Skeletal muscle tissue (tissue), 4 donors: ENCODE measurements at regions not wholly inside any gene's neighbourhood (a gene's known extent, or its start where the extent isn't known, plus 50 kb on each side); places are given as distances from the start of the nearest gene placed in this dataset. TPM values are rescaled to one million over a fixed set of nuclear protein-coding genes. Genes with fewer than 3 reads are reported as not detected.

Source experiments
- H3K27ac ChIP-seq: one replicate; pipeline ENCODE4 v1.7.0; 2013; ENCODE audit warnings: mild to moderate bottlenecking, low read depth, low read length, inconsistent platforms
- H3K27me3 ChIP-seq, 3 donors: one replicate each; pipeline ENCODE4 v1.7.0; 2013; ENCODE audit warnings: low read length in 3 of 3; ENCODE audit not compliant: control insufficient read depth in 3 of 3, insufficient read depth in 3 of 3
- H3K36me3 ChIP-seq, 3 donors: one replicate each; pipeline ENCODE4 v1.7.0; 2013; ENCODE audit warnings: low read length in 3 of 3; ENCODE audit not compliant: control insufficient read depth in 3 of 3, insufficient read depth in 3 of 3
- H3K4me1 ChIP-seq, 3 donors: one replicate each; pipeline ENCODE4 v1.7.0; 2013; ENCODE audit warnings: low read length in 3 of 3, mild to moderate bottlenecking in 3 of 3; ENCODE audit not compliant: control insufficient read depth in 3 of 3, insufficient read depth in 3 of 3
- H3K4me3 ChIP-seq, 3 donors: one replicate each; pipeline ENCODE4 v1.7.0; 2013; ENCODE audit warnings: low read length in 3 of 3
- H3K9ac ChIP-seq, 3 donors: one replicate each; pipeline ENCODE4 v1.7.0; 2013; ENCODE audit warnings: low read length in 3 of 3, mild to moderate bottlenecking in 3 of 3, moderate library complexity in 2 of 3, low read depth in 1 of 3
- H3K9me3 ChIP-seq, 3 donors: one replicate each; pipeline ENCODE4 v1.7.0; 2013; ENCODE audit warnings: low read length in 3 of 3; ENCODE audit not compliant: control insufficient read depth in 3 of 3
- small RNA-seq: library from RNA; depleted of rRNA; stranded (forward); fragments of <200 nt; gene quantifications from one replicate; pipeline ENCODE3, GENCODE V24; 2014
- donor health status: Osteomylitis.

- Histone ChIP-seq H3K4me3 (no peak overlapping the region), H3K4me1 (no peaks in the 10 kb centered on the region), H3K36me3 (no peaks in the 10 kb centered on the region), H3K27ac (no peak overlapping the region), H3K9ac (no peak overlapping the region), H3K9me3 (no peaks in the 10 kb centered on the region), H3K27me3 (no peaks in the 10 kb centered on the region)
Measured at GRCh38 chr5:96017951-96018350, 56.3 kb upstream of the ELL2 start.

GRCh38 chr5:96016216-96016615, 54.6 kb upstream of the ELL2 start:
- H3K27ac ChIP-seq = no peak overlapping the region
- H3K36me3 ChIP-seq = no peaks in the 10 kb centered on the region
- no peaks in the 10 kb centered on the region for H3K4me1 ChIP-seq
- H3K9ac ChIP-seq = no peak overlapping the region
- no peaks in the 10 kb centered on the region for H3K9me3 ChIP-seq
- H3K27me3 ChIP-seq = no peaks in the 10 kb centered on the region
- no peak overlapping the region for H3K4me3 ChIP-seq

DNA sequence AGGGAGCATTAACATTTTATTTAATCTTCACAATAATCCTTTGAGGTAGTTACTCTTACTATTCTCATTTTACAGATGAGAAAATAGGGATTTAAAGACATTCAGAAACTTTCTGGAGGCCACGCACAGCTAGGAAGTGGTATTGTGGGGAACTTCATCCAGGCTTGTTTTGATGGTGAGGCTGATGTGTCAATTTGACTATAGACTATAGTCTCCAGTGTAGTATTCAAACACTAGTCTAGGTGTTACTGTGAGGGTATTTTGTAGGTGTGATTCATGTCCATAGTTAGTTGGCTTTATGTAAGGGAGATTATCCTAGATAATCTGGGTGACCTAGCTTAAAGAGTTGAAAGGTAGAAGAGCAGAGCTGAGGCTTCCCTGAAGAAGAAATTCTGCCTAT, 54.1 kb upstream of the ELL2 start:
- Histone ChIP-seq H3K9ac (no peak overlapping the region), H3K4me1 (no peaks in the 10 kb centered on the region), H3K27me3 (no peaks in the 10 kb centered on the region), H3K27ac (no peak overlapping the region), H3K9me3 (no peaks in the 10 kb centered on the region), H3K4me3 (no peak overlapping the region), H3K36me3 (no peaks in the 10 kb centered on the region)

DNA sequence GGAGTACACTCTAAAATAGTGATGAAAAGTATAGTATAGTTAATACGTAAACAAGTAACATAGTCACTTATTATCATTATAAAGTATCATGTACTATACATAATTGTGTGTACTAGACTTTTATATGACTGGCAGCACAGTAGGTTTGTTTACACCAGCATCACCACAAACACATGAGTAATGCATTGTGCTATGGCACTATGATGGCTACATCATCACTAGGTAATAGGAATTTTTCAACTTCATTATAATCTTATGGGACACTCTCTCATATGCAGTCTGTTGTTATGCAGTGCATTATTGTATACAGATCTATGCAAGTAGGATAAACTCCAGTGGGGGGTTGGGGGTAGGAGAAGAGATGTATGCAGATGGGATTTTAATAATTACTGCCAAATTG, 52.7 kb upstream of the ELL2 start:
- no peak overlapping the region for H3K27ac ChIP-seq
- no peak overlapping the region for H3K9ac ChIP-seq
- H3K27me3 ChIP-seq = no peaks in the 10 kb centered on the region
- no peak overlapping the region for H3K4me3 ChIP-seq
- H3K36me3 ChIP-seq = no peaks in the 10 kb centered on the region
- H3K4me1 ChIP-seq = no peaks in the 10 kb centered on the region
- H3K9me3 ChIP-seq = no peaks in the 10 kb centered on the region

DNA sequence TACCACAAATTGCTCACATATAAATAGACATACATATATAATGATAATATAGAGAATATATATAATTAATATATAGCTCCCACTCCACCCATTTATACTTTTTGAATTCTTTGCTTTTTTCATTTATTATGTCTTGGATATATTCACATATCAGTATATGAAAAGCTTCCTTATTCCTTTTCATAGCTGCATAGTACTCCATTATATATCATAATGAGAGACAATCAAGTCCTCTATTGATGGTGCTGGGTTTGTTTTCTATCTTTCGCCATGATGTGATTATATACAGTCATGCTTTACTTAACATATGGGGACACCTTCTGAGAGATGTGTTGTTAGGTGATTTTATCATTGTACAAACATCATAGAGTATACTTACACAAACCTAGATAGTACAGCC, 51.6 kb upstream of the ELL2 start:
- H3K9ac ChIP-seq = no peak overlapping the region
- no peaks in the 10 kb centered on the region for H3K27me3 ChIP-seq
- H3K27ac ChIP-seq = no peak overlapping the region
- no peaks in the 10 kb centered on the region for H3K9me3 ChIP-seq
- no peaks in the 10 kb centered on the region for H3K36me3 ChIP-seq
- H3K4me1 ChIP-seq = no peaks in the 10 kb centered on the region
- no peak overlapping the region for H3K4me3 ChIP-seq

GRCh38 chr5:96012399-96012798, 50.7 kb upstream of the ELL2 start:
- no peaks in the 10 kb centered on the region for H3K36me3 ChIP-seq
- no peak overlapping the region for H3K4me3 ChIP-seq
- H3K9me3 ChIP-seq = no peaks in the 10 kb centered on the region
- H3K27me3 ChIP-seq = no peaks in the 10 kb centered on the region
- H3K9ac ChIP-seq = no peak overlapping the region
- no peaks in the 10 kb centered on the region for H3K4me1 ChIP-seq
- H3K27ac ChIP-seq = no peak overlapping the region

Small RNA genes in the stretch of these regions (small RNA-seq; reads per million reads assigned to genes)
- not detected for gene MIR583
- not detected for gene RNU6-524P
